Stimulated activated CD4-positive, alpha-beta T cell treated with anti-CD3 and anti-CD28 coated beads, Interleukin-4, amount 100 ng/mL, for 4 hours (primary cell): ENCODE measurements at regions not wholly inside any gene's neighbourhood (a gene's known extent, or its start where the extent isn't known, plus 50 kb on each side); places are given as distances from the start of the nearest gene placed in this dataset.

Source experiments
- DNase-seq, 2 experiments: peaks; one replicate each; pipeline ENCODE4 v3.0.0-alpha.2; 2020

- no peak for DNase-seq
Observed at GRCh38 chrX:39755143-39756032, 342.4 kb downstream of the BCOR start.

- DNase-seq: no peak
Observed at GRCh38 chrX:39756086-39756883, 341.5 kb downstream of the BCOR start.

GRCh38 chrX:39757971-39758370 is 339.8 kb downstream of the BCOR start:
- DNase-seq: no peak

GRCh38 chrX:39758791-39759525 is 338.8 kb downstream of the BCOR start:
- no peak for DNase-seq

GRCh38 chrX:39759526-39760224 is 338.1 kb downstream of the BCOR start:
- DNase-seq: no peak

GRCh38 chrX:39760930-39761329 is 336.8 kb downstream of the BCOR start:
- DNase-seq: peak in 1 of 2 experiments; percentile 26

DNA sequence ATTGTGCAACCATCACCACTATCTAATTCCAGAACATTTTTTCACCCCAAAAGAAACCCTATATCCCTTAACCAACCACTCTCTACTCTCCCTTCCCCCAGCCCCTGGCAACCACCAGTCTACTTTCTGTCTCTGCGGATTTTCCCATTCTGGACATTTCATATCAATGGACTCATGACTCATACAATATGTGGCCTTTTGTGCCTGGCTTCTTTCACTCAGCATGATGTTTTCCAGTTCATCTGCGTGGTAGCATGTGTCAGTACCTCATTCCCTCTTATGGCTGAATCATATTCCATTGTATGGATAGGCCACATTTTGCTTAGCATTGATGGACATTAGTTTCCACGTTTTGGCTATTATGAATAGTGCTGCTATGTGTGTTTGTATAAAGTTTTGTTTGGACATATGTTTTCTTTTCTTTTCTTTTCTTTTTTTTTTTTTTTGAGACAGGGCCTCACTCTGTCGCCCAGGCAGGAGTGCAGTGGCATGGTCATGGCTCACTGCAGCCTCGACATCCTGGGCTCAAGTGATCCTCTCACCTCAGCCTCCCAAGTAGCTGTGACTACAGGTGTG is 335.4 kb downstream of the BCOR start:
- no peak for DNase-seq

DNA sequence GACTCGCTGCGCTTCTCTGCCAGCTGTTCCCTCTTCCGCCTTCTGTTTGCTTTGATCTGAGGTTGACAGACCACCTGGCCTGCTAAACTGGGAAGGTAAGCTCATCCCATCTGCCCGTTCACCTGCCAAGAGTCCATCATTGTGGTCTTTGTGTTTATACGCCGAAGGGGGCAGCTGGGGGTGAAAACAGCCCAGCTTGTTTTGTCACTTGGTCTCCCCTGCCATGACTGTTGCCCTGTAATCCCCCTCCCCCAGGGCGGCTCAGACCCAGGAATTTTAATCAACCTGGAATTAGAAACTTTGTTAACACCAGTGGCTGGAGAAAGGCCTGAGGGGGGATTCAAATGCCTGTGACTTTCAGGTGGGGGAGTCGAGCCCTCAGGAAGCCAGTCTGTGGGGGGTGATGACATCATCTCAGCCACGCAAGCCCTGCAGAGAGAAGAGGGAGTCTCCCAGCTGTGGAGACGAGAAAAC is 333.3 kb downstream of the BCOR start:
- DNase-seq: no peak

DNA sequence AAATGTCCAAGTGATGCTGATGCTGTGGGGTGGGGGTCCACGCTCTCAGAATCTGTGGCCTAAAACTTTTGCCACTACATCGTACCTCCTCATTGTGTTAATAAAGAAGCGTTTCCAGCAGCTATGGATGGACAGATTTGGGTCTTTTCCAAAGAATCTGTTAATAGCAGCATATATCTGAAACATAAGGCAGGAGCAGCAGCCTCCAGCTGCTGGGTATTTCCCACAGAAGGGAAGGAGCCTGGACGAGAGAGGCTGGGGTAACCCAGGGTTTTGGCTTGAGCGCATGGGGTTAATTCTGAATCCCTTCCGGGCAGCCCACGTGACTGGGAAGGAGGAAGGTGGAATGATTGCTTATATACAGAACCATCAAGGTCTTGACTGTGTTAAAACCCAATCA is 332.4 kb downstream of the BCOR start:
- no peak for DNase-seq

DNA sequence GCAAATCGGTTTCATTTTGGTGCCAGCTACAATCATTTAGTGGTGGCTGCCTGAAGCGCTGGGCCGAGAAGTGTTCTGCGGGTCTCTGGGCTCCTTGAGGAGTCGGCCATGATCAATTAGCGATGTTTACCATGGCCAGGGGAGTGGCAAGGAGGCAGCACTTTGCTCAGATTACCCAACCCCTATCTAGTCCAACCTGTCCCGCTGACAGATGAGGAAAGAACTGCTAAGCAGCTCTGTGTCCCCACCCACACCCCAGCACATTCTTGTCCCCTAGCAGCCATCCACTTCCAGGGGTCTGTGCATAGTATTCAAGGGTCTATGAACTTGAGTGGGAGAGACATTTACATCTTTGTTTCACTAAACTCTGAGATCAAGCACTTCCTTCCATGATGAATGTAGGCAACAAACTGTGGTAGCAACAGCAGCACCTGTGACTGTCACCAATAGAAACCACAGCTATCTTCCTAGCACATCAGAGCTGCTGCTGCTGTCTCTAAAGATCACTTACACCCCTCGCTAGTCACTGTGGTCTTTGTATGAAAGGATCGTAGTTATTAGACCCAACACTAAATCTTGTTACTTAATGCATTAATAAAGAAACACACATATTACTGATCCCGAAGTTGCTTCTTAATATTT is 331.6 kb downstream of the BCOR start:
- DNase-seq: peak in 1 of 2 experiments; percentile 8

DNA sequence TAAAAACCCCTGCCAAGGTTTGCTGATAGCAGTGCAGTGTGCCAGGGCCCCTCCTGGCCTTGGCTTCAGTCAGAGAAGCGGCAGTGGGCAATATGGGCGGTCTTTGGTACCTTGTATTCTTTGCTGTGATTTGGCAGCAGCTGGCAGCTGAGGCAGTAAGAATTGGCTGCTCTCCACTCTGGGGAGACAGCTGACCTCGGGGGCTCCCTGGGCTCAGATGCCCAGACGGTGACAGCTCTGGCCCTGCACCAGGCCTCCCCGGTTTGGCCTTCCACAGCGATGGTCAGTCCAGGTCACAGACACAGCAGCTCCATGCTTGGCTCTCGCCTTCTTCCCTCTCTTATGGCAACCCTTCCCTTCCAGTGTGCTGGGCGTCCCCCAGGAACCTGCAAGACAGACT is 330.9 kb downstream of the BCOR start:
- DNase-seq: no peak

DNA sequence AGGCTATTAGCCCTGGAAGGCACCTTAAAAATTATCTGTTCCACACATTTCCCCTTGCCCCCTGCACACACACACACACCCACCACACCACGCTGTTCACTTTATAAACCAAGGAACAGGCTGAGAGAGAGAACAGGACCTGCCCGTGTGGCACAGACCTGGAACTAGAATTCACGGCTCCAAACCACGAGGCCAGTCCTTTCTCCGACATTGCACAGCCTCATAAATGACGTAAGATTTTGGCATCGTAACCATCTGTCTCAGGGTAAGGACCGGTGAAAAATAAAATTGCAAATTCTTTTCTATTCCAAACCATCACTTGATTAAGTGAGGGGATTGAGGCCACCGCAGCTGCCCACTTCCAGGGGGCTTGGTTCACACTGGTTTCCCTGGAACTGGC is 330.3 kb downstream of the BCOR start:
- no peak for DNase-seq

DNA sequence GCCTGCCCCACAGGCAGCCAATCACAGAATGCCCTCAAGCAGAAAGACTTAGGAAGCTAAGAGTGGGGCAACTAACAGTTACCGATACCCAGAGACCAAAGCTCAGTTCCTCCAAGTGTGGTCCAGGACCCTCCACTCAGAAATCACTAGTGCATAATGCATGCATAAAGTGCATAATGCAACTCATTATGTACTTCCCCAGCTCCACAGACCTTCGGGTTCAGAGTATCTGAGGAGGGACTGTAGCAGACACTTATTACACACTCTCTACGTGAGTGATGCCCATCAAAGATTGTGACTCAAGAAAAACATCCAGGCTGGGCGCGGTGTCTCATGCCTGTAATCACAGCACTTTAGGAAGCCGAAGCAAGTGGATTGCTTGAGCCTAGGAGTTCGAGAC is 328.0 kb downstream of the BCOR start:
- no peak for DNase-seq

DNA sequence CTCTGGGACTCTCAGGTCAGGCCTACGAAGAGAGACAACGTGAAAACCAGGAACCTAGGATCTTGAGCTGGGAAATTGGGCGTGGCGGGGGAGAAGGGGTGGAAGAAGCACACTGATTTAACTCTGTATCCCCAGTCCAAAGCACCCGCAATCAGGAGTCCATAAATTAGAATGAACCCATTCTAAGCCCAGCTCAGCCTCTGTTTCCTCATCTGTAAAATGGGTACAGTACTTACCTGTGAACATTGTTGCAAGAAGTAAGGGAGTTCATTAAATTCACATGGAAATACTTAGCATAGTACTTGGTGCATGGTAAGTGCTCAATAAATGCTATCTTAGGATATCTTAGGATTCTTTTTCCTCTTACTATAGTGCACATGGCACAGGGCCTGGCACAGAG is 326.7 kb downstream of the BCOR start:
- no peak for DNase-seq

- peak; percentile 51 to 66 for DNase-seq
Observed at GRCh38 chrX:39772057-39772832, 325.5 kb downstream of the BCOR start.

DNA sequence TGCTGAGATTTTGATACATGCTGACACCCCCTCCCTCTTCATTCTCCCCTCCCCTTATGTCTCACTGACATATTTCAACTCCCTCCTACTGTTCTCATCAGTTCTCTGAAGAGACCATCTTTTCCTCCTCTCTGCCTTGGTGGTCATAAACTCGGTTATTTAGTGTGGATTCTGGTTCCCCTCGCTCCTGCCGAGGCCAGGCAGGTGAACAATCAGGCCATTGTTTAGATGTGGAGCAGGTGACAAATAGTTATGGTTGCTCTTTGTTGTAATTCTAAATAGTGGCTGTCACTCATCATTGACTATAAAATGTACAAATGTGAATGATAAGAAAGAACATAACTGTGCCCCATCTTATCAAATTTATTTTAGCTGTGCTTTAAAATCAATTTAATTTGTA is 324.6 kb downstream of the BCOR start:
- DNase-seq: no peak

GRCh38 chrX:39773923-39774773 is 323.6 kb downstream of the BCOR start:
- DNase-seq: no peak

- no peak for DNase-seq
Observed at GRCh38 chrX:39774774-39775328, 322.9 kb downstream of the BCOR start.

GRCh38 chrX:39777623-39778025 is 320.1 kb downstream of the BCOR start:
- DNase-seq: no peak
